Breast epithelium (tissue), 4 donors: ENCODE measurements at regions not wholly inside any gene's neighbourhood (a gene's known extent, or its start where the extent isn't known, plus 50 kb on each side); places are given as distances from the start of the nearest gene placed in this dataset.

Experiments
- DNase-seq, 2 donors: peaks; one replicate each; pipeline ENCODE4 v3.0.0-alpha.2; 2019; ENCODE audit warnings: low spot score in 2 of 2
- H3K27ac ChIP-seq, 2 donors: fragments of 200-600 bp; sonication (generic) in 1 of 2; one replicate each; pipeline ENCODE4 v1.5.1; 2016 to 2019; ENCODE audit warnings: mild to moderate bottlenecking in 1 of 2
- H3K27me3 ChIP-seq, 2 donors: fragments of 200-600 bp; sonication (generic) in 1 of 2; one replicate each; pipeline versions ENCODE4 v1.5.1 to v1.6.0; 2017 to 2019; ENCODE audit warnings: control low read depth in 1 of 2, mild to moderate bottlenecking in 1 of 2
- H3K36me3 ChIP-seq: fragments of 200-600 bp; one replicate; pipeline ENCODE4 v1.5.1; 2019
- H3K4me1 ChIP-seq, 2 donors: fragments of 200-600 bp; sonication (generic); one replicate each; pipeline ENCODE4 v1.5.1; 2016 to 2019; ENCODE audit warnings: control low read depth in 1 of 2
- H3K4me3 ChIP-seq, 3 donors: fragments of 200-600 bp; sonication (generic); 1 replicate in 2 of 3; 2 replicates in 1 of 3; pipeline ENCODE4 v1.5.1; 2016 to 2019; ENCODE audit warnings: mild to moderate bottlenecking in 3 of 3, moderate library complexity in 2 of 3
- H3K9me3 ChIP-seq, 2 donors: fragments of 200-600 bp; sonication (generic) in 1 of 2; one replicate each; pipeline ENCODE4 v1.5.1; 2016 to 2019; ENCODE audit warnings: control low read depth in 1 of 2
- POLR2A ChIP-seq: fragments of 450-650 bp; IDR thresholded peaks from one replicate; pipeline ENCODE4 v1.6.1; 2016; ENCODE audit warnings: antibody characterized with exemption, mild to moderate bottlenecking, moderate library complexity
- POLR2AphosphoS5 ChIP-seq, 3 donors: sonication (generic); formaldehyde crosslinking; IDR thresholded peaks; one replicate each; pipeline ENCODE4 v1.6.1; 2017; ENCODE audit warnings: antibody characterized with exemption in 3 of 3
- intact Hi-C: fragments of 100-400 bp; cut with DNase I; formaldehyde crosslinking; loops from one replicate; pipeline ENCODE4 v1.15.1; 2023; ENCODE audit warnings: low total_unique reads
- TF ChIP-seq, protein P1 (sequence below), 3 donors: fragments of 450-650 bp; IDR thresholded peaks; one replicate each; pipeline ENCODE4 v1.5.1; 2016 to 2017; ENCODE audit warnings: antibody characterized with exemption in 3 of 3, mild to moderate bottlenecking in 3 of 3, moderate library complexity in 3 of 3

DNA sequence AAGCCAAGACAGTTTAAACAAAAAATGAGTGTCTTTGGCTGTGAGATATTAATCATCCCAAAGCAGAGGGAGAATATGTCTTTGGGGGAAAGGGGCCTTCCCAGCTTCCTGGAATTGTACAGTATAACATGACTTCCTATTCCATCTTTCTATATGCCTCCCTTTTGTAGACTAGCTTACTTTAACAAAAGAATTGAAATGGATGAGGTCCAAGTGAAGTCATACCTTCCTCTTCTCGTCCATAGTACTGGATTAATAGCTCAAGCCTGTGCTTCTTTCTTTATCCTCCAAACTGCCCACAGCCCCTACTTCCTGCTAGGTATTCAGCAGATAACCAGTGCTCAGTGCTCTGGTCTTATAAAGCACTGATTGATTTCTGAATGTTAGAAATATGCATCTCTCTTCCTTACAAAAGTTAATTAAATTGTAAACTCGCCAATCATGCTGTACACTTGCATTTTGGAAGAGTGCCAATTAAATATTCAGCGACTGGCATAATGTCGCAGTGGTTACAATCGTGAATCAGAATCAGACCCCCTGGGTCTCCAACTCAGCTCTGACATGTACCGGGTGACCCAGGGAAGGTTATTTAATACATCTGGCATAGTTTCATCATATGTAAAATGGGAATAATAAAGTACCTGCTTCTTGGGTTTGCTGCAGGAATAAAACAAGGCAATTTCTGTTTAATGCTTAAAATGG lies 325.1 kb downstream of the RND3 start:
- intact Hi-C loops = no loop called here
- no peak for DNase-seq
- no peaks in the 10 kb centered on the region for H3K36me3 ChIP-seq
- H3K4me1 ChIP-seq = no peaks in the 10 kb centered on the region
- no peak overlapping the region for H3K27ac ChIP-seq
- H3K27me3 ChIP-seq = no peaks in the 10 kb centered on the region
- H3K4me3 ChIP-seq = no peak overlapping the region
- no peaks in the 10 kb centered on the region for H3K9me3 ChIP-seq
- TF ChIP-seq, protein P1, sequence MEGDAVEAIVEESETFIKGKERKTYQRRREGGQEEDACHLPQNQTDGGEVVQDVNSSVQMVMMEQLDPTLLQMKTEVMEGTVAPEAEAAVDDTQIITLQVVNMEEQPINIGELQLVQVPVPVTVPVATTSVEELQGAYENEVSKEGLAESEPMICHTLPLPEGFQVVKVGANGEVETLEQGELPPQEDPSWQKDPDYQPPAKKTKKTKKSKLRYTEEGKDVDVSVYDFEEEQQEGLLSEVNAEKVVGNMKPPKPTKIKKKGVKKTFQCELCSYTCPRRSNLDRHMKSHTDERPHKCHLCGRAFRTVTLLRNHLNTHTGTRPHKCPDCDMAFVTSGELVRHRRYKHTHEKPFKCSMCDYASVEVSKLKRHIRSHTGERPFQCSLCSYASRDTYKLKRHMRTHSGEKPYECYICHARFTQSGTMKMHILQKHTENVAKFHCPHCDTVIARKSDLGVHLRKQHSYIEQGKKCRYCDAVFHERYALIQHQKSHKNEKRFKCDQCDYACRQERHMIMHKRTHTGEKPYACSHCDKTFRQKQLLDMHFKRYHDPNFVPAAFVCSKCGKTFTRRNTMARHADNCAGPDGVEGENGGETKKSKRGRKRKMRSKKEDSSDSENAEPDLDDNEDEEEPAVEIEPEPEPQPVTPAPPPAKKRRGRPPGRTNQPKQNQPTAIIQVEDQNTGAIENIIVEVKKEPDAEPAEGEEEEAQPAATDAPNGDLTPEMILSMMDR (IDR thresholded peaks at IDR 0.05) = no peak

DNA sequence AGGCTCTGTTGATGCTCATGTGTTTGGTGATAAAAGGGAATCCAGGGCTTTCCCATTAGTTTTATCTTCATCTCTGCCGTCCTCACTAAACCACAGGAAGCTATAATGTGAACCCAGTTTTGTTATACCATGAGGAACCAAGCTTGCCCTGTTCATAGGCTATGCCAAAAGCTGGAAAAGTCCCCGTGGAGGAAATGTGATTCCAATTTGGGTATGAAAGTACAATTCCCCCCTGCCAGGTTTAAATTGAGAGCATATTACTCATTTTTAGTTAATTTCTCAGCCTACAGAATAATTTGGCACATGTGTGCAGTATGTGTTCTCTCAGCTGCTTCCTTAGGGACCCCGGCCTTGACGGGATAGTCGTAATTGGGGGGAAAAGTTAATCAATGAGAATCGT lies 327.4 kb downstream of the RND3 start:
- TF ChIP-seq, protein P1 (IDR thresholded peaks at IDR 0.05) = no peak
- intact Hi-C loops = no loop called here
- no peak overlapping the region for H3K4me3 ChIP-seq
- no peaks in the 10 kb centered on the region for H3K4me1 ChIP-seq
- no peak overlapping the region for H3K27ac ChIP-seq
- no peaks in the 10 kb centered on the region for H3K36me3 ChIP-seq
- H3K9me3 ChIP-seq = no peaks in the 10 kb centered on the region
- H3K27me3 ChIP-seq = no peaks in the 10 kb centered on the region
- DNase-seq = no peak

DNA sequence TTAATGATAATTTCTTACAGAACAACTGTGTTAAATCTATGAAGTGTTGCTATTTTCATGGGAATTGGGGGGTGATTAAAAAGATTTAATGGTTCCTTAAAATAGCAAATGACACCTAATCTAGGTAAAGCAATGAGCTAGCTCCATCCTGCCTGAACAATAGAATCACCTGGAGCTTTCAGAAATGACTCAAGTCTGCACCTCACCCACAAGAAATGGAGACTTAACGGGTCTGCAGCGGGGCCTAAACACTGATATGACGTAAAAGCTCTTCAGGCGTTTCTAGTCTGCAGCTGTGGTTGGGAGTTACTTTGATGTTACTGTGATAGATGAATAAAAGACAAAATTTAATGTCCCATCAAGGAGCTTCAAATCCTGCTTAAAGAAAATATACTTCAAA lies 328.2 kb downstream of the RND3 start:
- no peaks in the 10 kb centered on the region for H3K9me3 ChIP-seq
- no peaks in the 10 kb centered on the region for H3K36me3 ChIP-seq
- no peak for TF ChIP-seq POLR2A
- H3K4me3 ChIP-seq = no peak overlapping the region
- intact Hi-C loops = no loop called here
- no peaks in the 10 kb centered on the region for H3K27me3 ChIP-seq
- no peaks in the 10 kb centered on the region for H3K4me1 ChIP-seq
- DNase-seq = no peak
- no peak overlapping the region for H3K27ac ChIP-seq

DNA sequence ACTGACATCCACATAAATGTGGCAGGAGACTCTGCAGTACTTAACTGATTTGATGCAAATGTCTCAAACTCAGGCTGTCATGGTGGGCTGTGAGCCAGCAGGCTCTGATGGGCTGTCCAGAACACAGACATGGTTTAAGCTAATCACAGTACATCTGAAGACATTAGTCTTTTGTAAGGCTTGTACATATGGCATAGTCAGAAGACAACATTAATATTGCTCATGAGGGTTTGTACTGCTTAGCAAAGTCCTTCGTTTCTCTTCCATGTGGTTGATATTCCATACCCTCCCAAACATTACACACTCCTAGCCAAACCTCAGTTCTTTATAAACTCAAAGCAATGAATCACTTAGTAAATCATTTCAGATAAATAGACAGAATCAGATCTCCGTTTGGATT lies 330.6 kb downstream of the RND3 start:
- no peaks in the 10 kb centered on the region for H3K4me1 ChIP-seq
- intact Hi-C loops = no loop called here
- H3K27me3 ChIP-seq = no peaks in the 10 kb centered on the region
- no peaks in the 10 kb centered on the region for H3K36me3 ChIP-seq
- TF ChIP-seq POLR2AphosphoS5 (IDR thresholded peaks at IDR 0.05) (no peak), POLR2A (no peak)
- TF ChIP-seq, protein P1 (IDR thresholded peaks at IDR 0.05) = no peak
- no peak overlapping the region for H3K27ac ChIP-seq
- H3K9me3 ChIP-seq = no peaks in the 10 kb centered on the region
- DNase-seq = no peak
- H3K4me3 ChIP-seq = no peak overlapping the region

DNA sequence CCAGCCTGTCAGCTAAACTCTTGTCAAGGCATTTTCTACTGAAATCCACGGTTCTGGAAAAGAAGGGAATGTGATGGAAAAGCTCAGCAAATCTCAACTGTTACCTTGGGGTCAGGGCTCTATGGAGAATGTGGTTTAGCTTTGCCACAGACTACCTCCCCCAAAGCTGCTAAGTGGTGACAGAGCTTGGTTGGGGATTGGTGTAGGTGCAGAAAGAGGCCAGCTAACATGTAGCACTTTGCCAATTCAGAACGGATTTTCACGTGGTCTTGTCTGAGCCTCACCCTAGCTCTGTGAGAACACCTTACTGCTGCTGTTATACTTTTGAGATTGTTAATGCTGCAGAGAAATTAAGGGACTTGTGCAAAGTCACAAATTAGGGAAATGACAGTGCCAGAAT lies 331.1 kb downstream of the RND3 start:
- H3K4me3 ChIP-seq = no peak overlapping the region
- H3K36me3 ChIP-seq = no peaks in the 10 kb centered on the region
- intact Hi-C loops = no loop called here
- H3K4me1 ChIP-seq = no peaks in the 10 kb centered on the region
- H3K27ac ChIP-seq = no peak overlapping the region
- no peak for DNase-seq
- no peaks in the 10 kb centered on the region for H3K9me3 ChIP-seq
- no peak for TF ChIP-seq POLR2A
- TF ChIP-seq POLR2AphosphoS5 (IDR thresholded peaks at IDR 0.05) = no peak
- TF ChIP-seq, protein P1 (IDR thresholded peaks at IDR 0.05) = no peak
- no peaks in the 10 kb centered on the region for H3K27me3 ChIP-seq

DNA sequence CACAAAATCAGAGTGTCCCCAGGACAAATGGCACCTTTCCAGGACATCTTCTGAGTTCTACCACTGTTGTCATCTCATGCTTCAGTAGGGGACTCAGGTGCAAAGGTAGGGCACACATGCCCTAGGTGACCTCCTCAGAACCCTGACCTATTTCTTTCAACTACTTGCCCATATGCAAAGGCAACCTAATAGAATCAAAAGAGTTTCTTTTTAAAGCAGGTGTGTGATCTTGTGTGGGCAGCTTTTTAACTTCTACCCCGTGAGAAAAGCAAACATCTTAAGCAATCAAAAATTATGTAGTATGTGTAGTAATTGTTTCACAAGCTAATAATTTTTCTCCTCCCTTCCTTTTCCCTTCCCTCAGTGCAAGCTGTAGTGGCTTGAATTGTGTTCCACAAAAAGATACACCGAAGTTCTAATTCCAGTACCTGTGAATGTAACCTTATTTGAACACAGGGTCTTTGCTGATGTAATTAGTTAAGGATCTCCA lies 333.1 kb downstream of the RND3 start:
- Histone ChIP-seq H3K27ac (peak overlapping the region; percentile 22 to 43), H3K36me3 (no peaks in the 10 kb centered on the region), H3K4me3 (no peak overlapping the region), H3K9me3 (no peaks in the 10 kb centered on the region), H3K4me1 (no peaks in the 10 kb centered on the region), H3K27me3 (no peaks in the 10 kb centered on the region)
- DNase-seq = no peak
- intact Hi-C loops = no loop called here
- TF ChIP-seq, protein P1 (IDR thresholded peaks at IDR 0.05) = no peak
- no peak for TF ChIP-seq POLR2A
- no peak for TF ChIP-seq POLR2AphosphoS5 (IDR thresholded peaks at IDR 0.05)
